AG09319 (cell line): ENCODE measurements at regions not wholly inside any gene's neighbourhood (a gene's known extent, or its start where the extent isn't known, plus 50 kb on each side); places are given as distances from the start of the nearest gene placed in this dataset.

ENCODE experiments used
- DNase-seq: peaks from one replicate; pipeline ENCODE4 v3.0.0-alpha.2; 2010; ENCODE audit warnings: low read depth; ENCODE audit errors: extremely low read depth
- TF ChIP-seq, protein P1 (sequence below): IDR thresholded peaks from 2 replicates; pipeline ENCODE4 v1.5.1; 2011; ENCODE audit warnings: low read depth, mild to moderate bottlenecking, inconsistent platforms, low read length, moderate library complexity

- DNase-seq: no peak
- TF ChIP-seq, protein P1, sequence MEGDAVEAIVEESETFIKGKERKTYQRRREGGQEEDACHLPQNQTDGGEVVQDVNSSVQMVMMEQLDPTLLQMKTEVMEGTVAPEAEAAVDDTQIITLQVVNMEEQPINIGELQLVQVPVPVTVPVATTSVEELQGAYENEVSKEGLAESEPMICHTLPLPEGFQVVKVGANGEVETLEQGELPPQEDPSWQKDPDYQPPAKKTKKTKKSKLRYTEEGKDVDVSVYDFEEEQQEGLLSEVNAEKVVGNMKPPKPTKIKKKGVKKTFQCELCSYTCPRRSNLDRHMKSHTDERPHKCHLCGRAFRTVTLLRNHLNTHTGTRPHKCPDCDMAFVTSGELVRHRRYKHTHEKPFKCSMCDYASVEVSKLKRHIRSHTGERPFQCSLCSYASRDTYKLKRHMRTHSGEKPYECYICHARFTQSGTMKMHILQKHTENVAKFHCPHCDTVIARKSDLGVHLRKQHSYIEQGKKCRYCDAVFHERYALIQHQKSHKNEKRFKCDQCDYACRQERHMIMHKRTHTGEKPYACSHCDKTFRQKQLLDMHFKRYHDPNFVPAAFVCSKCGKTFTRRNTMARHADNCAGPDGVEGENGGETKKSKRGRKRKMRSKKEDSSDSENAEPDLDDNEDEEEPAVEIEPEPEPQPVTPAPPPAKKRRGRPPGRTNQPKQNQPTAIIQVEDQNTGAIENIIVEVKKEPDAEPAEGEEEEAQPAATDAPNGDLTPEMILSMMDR: no peak
Measured at GRCh38 chr6:78400076-78400475, 467.3 kb upstream of the IRAK1BP1 start.

DNA sequence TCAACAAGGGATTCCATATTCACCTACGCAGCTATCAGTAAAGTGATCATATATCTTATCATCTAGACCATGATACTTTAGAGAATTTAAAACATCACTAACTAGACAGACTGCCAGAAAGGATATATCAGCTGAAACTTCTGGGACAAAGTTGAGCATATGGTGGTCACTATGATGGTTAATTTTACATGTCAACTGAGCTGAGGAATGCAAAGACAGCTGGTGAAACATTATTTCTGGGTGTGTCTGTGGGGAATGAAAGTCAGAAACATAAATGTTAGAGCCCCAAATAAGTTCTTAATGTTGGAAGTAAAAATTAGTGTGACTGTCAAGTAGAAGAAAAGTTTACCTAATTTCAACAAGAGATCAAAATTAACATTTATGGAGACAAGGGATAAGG, 440.0 kb upstream of the IRAK1BP1 start:
- TF ChIP-seq, protein P1: no peak
- DNase-seq: no peak

- DNase-seq: no peak
- TF ChIP-seq, protein P1: no peak
Measured at GRCh38 chr6:78430521-78430920, 436.8 kb upstream of the IRAK1BP1 start.

DNA sequence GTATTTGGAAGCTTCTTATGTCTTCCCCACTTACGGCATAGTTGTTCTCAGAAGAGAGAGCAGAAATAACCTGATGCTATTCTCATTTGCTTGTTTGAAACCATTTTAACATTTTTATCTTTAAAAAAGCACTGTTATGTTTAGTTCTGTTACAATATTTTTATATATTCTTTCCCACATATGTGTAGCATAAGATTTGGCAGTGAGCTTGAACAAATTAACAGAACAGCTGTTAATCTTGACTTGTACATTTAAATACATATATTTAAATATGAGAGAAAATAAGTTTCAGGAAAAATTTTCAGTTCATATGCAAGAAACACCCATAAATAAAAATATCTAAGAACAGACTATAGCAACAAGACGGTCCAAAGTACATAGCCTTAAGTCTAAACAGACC, 431.7 kb upstream of the IRAK1BP1 start:
- TF ChIP-seq, protein P1: no peak
- DNase-seq: no peak

DNA sequence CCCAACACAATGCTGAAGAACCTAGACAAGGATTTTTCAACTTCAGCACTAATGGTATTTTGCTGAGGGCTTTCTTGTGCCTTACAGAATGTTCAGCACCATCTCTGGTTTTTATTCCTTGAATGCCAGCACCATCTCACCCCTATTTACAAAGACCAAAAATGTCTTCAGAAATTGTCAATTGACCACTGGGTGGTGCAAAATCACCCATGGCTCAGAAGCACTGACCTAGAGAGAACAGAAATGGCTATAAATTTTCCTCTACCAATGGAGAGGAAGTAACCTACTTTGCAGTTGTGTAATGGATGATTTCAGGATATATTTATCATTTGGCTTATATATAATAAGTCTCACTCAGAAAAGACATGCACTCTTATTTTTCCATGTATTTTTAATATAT, 431.0 kb upstream of the IRAK1BP1 start:
- no peak for DNase-seq
- TF ChIP-seq, protein P1: peak; percentile 31

DNA sequence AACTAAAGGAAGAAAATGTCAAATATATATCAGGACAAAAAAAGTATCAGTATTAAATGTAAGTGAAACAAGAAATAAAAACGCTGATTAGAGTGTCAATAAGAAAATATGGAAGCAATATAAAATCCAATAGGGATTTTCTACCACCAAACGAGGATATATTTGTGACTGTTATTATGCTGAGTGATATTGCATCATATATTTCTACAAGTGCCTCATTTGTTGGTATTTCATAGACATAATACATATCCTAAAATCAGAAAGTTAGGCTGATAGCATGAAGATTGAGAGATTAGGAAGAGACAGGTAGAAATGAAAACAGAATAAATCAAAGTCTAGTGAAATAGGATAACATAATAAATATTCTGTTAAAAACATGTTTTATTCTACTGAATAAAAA, 429.2 kb upstream of the IRAK1BP1 start:
- TF ChIP-seq, protein P1: no peak

GRCh38 chr6:78460711-78461110, 406.6 kb upstream of the IRAK1BP1 start:
- TF ChIP-seq, protein P1: no peak
- no peak for DNase-seq

More for the DNA sequence above, 429.2 kb upstream of the IRAK1BP1 start:
- DNase-seq: no peak
